ENCODE measurements at regions not wholly inside any gene's neighbourhood (a gene's known extent, or its start where the extent isn't known, plus 50 kb on each side); places are given as distances from the start of the nearest gene placed in this dataset.

DNA sequence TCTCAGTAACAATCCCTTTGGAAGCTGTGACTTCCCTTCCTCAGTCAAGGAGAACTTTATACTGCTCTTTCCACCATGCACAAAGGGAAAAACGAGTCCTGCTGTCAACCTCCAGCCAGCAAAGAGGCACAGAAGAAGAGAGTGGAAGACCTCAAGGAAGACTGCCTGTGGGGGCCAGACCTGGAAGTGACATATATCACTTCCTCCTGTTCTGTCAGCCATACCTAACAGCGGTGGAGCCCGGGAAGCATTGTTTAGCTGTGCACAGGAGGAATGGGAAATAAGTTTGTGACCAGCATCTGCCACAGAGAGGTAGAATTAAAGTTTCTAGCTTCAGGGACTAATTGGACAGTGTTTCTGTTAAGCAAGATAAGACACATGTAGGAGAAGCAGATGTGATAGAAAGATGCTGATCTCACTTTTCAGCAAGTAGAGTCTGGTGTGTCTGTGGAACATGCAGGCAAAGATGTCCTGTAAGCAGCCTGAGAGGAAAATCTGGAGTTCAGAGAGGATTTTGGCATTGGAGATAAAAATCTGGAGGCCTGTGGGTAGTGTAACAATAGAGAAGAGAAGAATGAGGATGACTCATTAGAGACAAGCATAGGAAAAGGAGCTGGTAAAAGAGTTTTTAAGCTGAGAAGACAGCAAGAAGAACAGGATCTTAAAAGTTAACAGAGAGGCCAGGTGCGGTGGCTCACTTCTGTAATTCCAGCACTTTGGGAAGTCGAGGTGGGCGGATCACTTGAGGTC, 141.6 kb upstream of the CPSF6 start:
- Histone ChIP-seq H3K27ac (ENCODE audit: insufficient read length, low read depth, low read length) (no peak overlapping the region), H3K14ac (ENCODE audit: insufficient read depth, low read length) (no peak overlapping the region), H2BK120ac (ENCODE audit: low read depth, low read length, poor library complexity, severe bottlenecking) (no peak overlapping the region), H2BK20ac (ENCODE audit: low read depth, low read length, poor library complexity, severe bottlenecking) (no peak overlapping the region), H2AK5ac (ENCODE audit: insufficient read length, low read length) (no peak overlapping the region), H3K27me3 (ENCODE audit: insufficient read depth, low read length) (no peaks in the 10 kb centered on the region; the same call in 1 of the 2 replicates), H3K79me1 (ENCODE audit: insufficient read depth, low read depth, low read length, poor library complexity, severe bottlenecking) (no peaks in the 10 kb centered on the region), H3K9ac (ENCODE audit: extremely low read depth, insufficient read length, low read length) (no peak overlapping the region), H4K20me1 (ENCODE audit: control insufficient read depth, insufficient read depth, insufficient read length) (no peaks in the 10 kb centered on the region), H2BK5ac (ENCODE audit: insufficient read length, low read length) (no peak overlapping the region), H3K4ac (ENCODE audit: low read depth, low read length) (no peak overlapping the region), H3K18ac (ENCODE audit: insufficient read length, low read depth, low read length) (no peak overlapping the region), H3K4me1 (ENCODE audit: insufficient read depth, low read length) (peaks cover 4% of the 10 kb centered on the region; the same call in 1 of the 2 replicates), H4K91ac (ENCODE audit: insufficient read length, low read depth, low read length) (no peak overlapping the region), H3K23ac (ENCODE audit: insufficient read length, low read depth, low read length) (no peak overlapping the region), H3K56ac (ENCODE audit: insufficient read length, low read depth, low read length) (no peak overlapping the region), H3T11ph (ENCODE audit: low read length) (no peak overlapping the region), H3K9me3 (ENCODE audit: control insufficient read depth, low read depth, low read length) (no peaks in the 10 kb centered on the region), H4K8ac (replicated peaks; ENCODE audit: insufficient read length, low read depth, low read length) (no peak overlapping the region), H2AFZ (ENCODE audit: low read length) (no peak overlapping the region), H3K23me2 (ENCODE audit: insufficient read length, low read depth, low read length, poor library complexity, severe bottlenecking) (peaks cover 2% of the 10 kb centered on the region), H2BK15ac (ENCODE audit: low read depth, low read length) (no peak overlapping the region), H3K79me2 (ENCODE audit: insufficient read depth, low read length) (no peaks in the 10 kb centered on the region), H4K5ac (ENCODE audit: insufficient read length, low read depth, low read length) (no peak overlapping the region), H2BK12ac (ENCODE audit: insufficient read length, low read depth, low read length) (no peak overlapping the region), H3K4me2 (ENCODE audit: insufficient read depth, insufficient read length, low read length) (no peak overlapping the region)
- Mint-ChIP-seq H3K27me3 (ENCODE audit: low read depth) (no peaks in the 10 kb centered on the region), H3K27ac (no peak overlapping the region), H3K36me3 (ENCODE audit: insufficient read depth in 1 of 3, low read depth in 3 of 3) (no peaks in the 10 kb centered on the region), H3K4me1 (peaks cover 9 to 10% of the 10 kb centered on the region in 2 experiments), H3K9me3 (no peaks in the 10 kb centered on the region), H3K4me3 (no peak overlapping the region)
- WGBS (ENCODE audit: extremely low coverage, insufficient read length, low lambda C conversion rate): no CpG with 5 or more reads among the region's 6 CpGs
- TF ChIP-seq, protein P1, sequence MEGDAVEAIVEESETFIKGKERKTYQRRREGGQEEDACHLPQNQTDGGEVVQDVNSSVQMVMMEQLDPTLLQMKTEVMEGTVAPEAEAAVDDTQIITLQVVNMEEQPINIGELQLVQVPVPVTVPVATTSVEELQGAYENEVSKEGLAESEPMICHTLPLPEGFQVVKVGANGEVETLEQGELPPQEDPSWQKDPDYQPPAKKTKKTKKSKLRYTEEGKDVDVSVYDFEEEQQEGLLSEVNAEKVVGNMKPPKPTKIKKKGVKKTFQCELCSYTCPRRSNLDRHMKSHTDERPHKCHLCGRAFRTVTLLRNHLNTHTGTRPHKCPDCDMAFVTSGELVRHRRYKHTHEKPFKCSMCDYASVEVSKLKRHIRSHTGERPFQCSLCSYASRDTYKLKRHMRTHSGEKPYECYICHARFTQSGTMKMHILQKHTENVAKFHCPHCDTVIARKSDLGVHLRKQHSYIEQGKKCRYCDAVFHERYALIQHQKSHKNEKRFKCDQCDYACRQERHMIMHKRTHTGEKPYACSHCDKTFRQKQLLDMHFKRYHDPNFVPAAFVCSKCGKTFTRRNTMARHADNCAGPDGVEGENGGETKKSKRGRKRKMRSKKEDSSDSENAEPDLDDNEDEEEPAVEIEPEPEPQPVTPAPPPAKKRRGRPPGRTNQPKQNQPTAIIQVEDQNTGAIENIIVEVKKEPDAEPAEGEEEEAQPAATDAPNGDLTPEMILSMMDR (conservative IDR thresholded peaks at IDR 0.05): no peak
- DNase-seq: no peak
